Dermis microvascular lymphatic vessel endothelial cell (primary cell): ENCODE measurements at regions not wholly inside any gene's neighbourhood (a gene's known extent, or its start where the extent isn't known, plus 50 kb on each side); places are given as distances from the start of the nearest gene placed in this dataset.

ENCODE experiments used
- DNase-seq, 2 donors: peaks; one replicate each; pipeline versions ENCODE4 v3.0.0 to v3.0.0-alpha.2; 2010; ENCODE audit warnings: low read depth in 2 of 2

DNA sequence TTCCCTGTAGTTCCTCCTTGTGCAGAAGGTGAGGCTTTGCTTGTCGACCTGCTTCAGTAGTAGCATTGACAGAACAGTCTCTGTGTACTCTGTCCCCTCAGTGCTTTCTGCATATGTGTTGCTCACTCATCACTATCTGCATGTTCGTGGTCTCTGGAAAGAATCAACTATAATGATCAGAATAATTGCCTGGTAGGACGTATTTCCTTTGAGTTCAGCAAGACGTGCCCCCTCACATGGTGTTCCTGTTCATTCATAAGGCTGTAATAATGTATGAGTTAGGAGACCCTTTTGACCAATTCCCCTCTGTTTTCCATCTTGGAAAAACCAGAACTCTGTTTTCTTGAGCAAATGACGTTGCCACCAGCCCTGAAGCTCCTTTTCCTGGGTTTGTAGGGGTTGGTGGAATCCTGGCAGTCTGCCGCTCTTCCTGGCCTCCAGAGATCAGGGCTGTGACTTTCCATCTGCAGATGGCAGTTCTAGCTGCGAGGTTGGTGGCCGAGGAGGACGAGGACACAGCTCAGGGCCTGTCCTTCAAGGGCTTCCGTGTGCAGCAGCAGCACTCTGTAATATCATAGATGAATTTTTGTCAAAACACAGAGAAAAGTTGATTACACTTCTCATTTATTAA is 61.9 kb downstream of the EXOSC2 start:
- DNase-seq: peak in 1 of 2 donors; percentile 63

DNA sequence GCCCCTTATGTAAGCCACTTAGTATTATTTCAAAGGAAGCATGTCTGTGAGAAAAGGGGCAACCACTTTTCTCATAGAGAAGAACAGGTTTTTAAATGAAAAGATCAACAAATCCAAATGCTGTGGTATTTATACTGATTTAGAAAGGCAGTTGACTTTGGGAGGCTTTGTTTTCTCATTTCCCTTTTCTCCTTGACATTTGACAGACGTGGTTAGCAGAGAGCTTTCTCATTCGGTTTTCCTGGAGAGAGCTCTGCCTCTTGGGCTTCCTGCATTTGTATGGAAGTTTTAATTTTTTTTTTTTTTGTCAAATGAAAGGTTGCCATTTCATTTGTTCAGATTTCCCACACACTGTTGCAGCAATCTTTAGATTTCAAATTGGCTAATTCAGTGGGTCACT is 62.5 kb downstream of the EXOSC2 start:
- DNase-seq: peak; percentile 5 to 78

DNA sequence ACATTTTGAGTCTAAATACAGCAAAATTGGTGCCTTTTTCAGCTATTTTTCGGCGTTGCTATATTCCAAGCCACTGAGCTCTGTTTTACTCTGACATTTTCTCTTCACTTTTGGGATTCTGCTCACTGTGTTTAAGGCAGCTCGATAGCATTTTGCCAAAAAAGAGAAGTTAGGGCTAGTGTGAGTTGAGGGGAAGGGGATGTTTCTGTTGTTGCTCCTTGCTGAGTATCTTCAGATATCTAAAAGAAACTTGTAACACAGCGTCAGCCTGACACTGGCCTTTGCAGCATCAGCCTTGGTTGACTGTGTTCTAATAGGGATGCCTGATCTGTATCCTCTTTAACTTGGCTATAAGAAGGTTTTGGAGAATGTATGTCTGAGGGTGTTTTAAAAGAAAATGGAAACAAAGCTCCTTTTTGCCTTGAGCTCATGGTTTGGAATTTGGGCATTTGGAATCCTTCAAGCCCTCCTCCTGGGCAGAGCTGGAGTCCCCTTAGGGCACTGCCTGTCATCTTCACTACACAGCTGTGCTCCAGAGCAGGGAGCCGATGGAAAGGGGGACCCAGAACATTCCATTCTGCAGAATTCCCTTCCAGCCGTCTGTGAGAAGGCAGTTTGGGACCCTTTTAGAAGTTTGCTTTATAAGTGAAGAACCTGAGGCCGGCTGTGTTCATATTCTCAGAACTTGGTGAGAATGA is 63.0 kb downstream of the EXOSC2 start:
- DNase-seq: no peak

DNA sequence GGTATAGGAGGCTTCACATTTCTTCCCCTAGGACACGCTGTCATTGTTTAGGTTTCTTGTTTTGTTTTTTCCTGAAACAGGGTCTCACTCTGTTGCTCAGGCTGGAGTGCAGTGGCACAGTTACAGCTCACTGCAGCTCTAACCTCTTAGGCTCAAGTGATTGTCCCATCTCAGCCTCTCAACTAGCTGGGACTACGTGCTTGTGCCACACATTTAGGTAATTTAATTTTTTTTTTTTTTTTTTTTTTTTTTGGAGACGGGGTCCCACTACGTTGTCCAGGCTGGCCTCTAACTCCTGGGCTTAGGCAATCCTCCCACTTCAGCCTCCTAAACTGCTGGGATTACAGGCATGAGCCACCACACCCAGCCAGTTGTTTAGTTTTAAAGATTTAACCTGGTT is 66.2 kb downstream of the EXOSC2 start:
- DNase-seq: no peak

DNA sequence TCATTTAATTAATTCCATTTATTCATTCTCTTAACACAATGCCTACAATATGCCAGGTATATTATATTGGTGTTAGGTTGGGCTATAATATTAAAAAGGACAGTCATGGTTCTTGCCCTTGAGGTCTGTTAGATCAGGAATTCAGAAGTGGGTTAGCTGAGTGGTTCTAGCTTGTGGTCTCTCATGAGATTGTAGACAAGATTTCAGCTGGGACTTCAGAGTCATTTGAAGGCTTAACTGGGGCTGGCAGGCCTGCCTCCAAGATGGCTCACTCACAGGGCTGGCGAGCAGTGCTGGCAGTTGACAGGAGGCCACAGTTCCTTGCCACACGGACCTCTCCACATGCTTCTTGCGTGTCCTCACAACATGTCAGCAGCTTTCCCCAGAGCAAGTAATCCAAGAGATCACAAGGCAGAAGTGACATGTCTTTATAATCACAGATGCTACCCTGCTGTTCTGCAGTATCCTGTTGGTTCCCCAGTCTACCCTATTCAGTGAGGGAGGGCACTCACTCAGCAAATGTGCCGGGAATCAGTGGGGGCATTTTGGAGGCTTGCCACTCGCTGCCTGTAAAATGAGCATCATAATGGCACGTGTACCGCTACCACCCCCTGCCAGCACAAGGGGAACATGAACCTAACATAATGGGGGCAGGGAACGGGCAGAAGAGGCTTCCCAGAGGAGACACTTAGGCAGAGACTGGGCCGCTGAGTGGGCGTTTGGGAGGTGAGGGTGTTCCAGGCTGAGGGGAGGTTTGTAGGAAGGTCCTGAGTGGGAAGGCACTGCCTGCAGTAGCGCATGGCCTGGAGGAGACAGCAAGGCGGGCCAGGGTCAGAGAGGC is 70.0 kb downstream of the EXOSC2 start:
- no peak for DNase-seq

DNA sequence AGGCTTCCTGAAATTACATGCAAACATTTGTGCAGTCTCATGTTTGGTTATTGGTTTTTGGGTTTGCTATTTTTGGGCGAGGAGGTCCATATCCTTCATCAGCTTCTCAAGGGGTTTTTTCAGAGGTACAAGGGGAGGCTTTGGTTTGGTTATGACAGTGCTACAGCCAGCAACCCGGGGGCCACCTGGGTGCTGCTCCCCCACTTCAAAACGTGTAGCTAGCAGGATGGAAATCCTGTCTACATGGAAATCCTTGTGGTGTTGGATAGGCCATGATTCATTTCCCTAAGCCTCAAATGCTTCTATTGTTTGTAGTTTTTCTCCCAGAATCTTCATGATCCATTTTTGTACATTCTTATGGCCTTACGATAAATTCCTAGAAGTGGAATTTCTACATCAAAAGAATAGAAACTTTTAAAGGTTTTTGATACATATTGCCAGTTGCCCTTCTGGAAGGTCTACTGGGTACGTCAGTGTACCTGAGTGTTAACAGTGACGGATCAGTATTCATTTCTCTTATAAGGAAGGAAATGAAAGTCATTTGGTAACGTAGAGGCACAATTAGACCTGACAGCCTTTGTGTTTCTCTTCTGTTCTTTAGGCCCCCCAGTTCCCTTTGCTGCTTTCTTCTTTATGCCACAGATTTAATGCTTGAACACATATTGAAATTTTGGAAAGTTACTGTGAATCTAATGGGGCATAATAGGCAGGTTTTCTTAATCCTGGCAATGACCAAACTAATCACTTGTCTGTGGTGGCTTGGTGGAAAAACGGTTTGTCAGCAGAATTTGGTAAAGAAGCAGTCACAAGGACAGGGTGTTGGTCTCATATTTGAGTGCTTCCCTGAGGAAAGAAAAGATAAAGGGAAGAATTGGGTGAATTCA is 69.7 kb upstream of the ABL1 start:
- DNase-seq: peak; percentile 36 to 81

DNA sequence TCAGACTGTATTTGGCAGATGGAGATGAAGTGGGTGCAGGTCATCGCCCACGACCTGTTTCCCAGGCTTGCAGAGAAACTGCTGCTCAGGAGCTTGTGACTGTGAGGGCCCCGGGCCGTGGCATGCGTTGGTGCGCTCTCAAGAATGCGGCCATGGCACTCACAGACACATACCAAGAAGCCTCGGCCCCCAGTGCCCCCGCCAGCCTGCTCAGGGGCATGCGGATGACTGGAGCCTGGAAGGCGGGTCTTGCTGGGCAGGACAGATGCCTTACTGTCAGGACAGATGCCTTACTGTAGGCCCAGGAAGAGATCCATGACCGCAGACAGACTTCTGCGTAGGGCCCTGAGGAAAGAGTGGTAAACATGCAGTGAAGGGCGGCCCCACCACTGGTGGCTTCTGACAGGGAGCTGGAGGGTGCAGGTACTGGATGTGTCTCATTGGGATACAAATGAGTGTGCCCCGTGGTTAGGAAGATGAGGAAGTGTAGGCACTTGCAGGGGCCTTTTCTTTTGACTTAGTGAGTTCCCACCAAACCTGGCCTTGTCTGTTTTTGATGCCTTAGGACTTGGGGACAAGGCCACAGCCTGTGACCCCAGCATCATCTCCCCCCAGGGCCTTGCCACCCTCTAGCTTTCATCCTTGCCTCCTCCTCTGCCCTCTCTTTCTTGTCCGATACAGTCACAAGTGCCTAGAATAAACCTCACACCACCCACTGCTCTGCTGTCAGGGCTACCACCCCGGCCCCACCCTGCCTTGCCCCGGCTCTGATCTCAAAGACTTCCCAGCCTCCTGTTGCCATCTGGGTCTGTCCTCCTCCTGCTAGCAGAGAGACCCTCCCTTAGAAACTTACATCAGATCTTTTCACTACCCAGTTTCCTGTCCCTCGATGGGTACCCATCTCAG is 68.8 kb upstream of the ABL1 start:
- no peak for DNase-seq

DNA sequence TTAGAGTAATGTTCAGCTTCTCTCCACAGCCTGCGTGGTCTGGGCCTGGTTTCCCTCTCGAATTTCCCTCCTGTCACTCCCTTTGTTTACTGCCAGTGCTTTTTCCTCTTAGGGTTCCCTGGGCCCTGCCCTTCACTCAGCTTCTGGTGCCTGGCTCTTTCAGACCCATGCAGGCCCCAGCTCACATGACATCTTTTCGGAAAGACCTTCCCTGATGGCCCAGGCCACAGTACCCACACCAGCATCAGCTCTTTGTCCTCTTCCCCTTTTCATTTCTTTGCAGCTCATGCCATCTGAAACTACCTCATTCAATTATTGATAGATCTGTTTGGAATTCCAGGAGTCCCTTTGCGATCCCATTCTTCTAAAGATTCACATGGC is 68.1 kb upstream of the ABL1 start:
- no peak for DNase-seq

DNA sequence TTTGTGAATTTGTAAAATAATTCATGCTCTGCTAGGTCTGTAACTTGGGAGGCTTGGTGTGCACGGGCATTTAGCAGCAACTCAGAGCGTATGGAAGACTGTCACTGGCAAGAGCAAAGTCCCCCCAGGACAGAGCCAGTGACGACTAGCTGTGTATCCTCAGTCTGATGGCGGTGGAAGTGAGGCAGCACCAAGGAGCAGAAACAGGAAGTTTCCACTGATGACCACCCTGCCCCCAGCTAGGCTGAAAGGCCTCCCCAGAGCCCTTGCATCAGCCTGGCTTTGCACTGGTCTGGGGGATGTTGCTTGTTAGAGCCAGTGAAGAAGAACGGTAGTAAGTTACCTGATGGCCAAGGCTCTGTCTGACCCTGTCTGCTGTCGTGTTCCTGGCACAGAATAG is 66.8 kb upstream of the ABL1 start:
- peak in 1 of 2 donors; percentile 40 for DNase-seq

DNA sequence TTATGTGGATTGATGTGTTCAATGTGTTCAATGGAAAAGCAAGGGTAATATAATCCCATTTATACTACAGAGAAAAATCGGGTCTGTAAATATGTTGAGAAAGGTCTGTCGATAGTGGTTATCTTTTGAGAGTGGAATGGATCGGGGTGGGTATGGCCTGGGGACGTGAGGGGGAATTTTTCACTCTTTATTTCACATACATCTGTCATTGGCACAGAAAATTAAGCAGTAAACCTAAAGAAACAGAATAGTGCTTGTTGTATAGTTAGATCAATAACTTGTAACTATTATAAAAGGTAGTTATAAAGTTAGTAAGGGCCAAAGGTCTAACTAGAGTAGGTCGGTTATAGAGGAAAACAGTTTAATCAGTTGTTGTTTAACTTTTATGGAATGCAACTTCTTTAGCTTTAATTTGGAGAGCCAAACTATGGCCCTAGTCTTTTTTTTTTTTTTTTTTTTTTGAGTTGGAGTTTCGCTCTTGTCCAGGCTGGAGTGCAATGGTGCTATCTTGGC is 66.1 kb upstream of the ABL1 start:
- no peak for DNase-seq

DNA sequence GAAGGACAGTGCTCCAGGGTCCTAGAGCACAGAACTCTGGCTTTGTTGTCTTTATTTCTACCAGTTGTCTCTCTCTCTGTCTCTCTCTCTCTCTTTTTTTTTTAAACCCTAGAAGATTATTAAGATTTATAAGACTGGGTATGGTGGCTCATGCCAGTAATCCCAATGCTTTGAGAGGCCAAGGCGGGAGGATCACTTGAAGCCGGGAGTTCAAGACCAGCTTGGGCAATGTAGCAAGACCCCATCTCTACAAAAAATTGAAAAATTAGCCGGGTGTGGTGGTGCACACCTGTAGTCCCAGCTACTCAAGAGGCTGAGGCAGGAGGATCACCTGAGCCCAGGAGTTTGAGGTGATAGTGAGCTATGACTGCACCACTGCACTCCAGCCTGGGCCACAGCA is 65.0 kb upstream of the ABL1 start:
- no peak for DNase-seq

DNA sequence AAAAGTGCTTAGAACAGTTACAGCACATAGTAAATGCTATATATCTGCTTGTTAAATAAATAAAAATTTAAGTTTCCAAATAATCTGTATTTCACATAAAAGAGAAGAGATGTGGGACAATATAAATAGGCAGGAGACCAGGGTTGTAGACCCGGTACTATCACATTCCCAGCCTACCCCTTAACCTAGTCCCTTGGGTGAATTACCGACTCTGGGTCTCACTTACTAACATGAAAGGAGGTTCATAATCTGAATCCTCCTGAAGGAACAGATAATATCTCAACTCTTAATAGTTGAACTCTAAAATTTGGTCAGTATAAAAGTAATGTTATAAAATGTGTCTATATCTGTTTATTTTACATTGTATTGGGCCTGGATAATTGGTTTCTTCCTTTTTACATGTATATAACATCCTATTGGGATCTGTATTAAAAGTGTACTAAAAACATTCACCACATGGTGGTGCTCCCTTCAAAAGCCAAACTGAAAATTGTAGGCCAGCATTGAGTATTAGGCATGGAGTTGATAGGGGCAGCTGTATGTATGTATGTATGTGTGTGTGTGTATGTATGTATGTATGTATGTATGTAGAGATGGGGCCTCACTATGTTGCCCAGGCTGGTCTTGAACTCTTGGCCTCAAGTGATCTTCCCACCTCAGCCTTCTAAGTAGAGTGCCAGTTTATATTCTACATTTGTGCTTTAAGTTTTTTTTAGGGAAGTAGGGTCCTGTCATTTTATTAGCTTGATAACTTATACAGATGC is 64.2 kb upstream of the ABL1 start:
- peak; percentile 56 to 77 for DNase-seq

DNA sequence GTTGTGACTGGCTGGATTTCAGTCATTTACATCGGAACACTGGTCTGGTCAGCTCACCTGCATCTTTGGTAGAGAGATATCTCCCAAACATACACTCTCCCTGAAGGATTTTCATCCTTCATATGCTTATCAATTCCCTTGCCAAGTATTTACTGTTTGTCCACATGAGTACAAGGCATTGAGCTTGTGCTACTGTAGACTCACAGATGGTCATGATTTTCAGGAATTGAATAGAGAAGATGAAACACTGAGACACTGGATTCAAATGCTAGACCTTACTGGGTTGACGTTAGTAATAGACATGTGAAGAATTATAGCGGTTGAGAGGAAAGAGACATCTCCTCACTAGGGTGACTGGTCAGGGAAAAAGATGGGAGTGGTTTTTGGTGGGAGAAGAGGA is 62.9 kb upstream of the ABL1 start:
- no peak for DNase-seq

DNA sequence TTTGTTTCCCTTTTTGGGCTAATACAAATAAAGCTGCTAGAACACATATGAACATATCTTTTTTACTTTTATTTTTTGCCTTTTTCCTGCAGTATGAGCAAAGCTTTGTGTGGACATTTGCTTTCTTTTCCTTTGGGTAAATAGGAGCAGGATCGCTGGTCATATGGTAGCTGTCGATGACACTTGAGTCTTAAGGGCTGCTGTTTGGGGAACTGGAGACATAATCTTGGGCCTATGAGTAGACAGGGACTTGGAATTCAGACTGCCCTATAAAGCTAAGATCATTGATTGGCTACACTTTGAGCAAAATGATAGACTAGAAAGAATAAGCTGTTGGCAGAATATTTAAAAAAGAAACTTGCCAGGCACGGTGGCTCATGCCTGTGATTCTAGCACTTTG is 60.9 kb upstream of the ABL1 start:
- no peak for DNase-seq

DNA sequence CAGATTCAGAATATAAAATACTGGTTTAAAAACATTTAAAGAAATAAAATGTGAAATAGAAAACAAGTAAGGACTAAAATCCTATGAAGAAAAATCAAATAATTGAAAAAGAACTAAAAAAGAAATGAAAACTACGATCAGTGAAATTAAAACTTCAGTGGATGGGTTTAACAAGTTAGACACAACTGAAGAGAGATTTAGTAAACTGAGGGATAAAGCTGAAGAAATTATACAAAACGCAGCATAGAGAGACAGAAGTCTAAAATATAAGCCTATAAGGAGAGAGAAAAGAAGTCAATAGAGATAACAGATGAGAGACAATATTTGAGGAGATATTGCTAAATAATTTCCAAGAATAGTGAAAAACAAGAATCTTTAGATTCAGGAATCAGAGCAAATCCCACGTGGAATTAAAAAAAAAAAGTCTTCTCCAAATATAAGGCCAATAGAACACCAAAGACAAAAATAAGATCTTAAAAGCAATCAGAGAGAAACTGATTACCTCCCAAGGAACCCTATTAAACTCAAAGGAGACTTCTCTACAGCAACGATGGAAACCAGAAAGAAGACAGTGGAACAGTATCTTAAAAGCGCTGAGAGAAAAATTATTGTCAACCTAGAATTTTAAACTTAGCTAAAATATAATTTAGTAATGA is 59.6 kb upstream of the ABL1 start:
- DNase-seq: no peak

DNA sequence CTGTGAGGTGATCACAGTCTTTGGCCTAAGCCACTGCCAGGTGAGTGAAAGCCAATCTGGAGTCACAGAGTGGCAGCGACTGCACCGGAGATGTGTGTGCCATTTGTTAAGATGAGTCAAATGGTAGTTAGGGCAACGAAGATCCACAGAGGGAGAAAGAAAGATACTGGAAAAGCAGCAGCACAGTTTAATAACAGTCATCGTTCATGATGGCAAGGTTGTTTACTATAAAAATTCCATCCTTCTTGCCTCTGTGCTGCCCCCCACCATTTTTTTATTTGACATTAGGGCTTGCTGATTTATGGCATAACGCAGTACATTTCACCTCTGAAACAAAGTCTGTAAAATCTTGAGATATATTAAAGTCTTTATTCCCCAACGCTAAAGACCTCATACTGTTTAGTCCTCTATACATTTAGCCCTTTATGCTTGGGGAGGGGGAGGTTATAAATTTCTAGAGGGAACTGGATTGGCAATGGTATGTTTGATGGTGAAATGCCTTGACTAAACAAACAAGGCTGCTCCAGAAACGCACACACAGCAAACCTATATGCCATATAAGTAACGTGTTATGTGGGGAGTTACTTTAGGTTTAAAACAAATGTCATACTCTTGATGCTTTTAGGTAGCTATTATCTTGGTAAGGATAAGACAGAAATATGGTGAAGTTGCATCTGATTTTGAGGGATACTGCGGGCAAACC is 55.8 kb upstream of the ABL1 start:
- no peak for DNase-seq

DNA sequence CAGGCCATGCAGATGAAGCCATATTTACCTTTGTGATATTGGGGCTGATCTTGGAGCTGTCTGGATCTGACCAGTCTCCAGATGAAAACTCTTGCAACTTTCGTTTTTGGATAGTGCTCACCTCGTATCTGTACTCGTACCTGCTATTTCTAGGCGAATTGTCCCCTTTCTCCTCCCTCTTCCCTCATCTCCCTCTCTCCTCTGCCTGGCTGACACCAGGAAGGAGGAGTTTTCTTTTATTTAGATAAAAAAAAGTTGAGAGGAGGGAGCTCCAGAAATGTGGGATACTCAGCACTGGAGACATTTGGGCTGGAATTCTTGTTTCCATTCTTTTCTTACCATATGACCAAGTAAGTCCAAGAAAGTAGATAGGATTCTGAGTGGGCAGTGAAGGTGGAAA is 54.6 kb upstream of the ABL1 start:
- DNase-seq: no peak

DNA sequence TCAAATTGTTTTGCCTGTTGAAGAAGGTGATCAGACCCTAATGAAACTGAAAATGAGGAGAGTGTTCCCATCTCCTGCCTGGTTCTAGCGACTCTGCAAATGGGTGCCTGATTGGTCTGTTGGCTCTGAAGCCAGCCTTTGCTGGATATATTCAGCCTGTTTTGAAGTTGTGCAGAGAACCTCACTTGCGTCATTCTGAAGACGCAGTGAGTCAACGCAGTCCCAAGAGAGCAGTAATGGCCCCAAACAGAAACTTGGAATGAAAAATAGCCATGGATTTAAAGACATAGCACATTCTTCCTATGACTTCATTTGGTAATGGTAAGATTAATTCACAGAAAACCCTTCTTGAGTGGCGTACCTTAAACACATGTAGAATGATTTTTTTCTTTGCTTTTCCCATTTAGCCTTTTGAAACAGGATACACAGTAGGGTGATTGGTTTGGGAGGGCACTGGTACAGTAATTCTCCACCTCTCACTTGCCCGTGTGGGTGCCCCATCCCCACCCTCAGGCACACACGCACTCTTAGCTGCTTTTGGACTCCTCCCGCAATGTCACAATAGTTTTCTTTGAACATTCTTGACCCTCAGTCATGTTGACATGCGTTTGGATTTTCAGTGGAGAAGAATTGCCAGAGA is 54.1 kb upstream of the ABL1 start:
- peak in 1 of 2 donors; percentile 84 for DNase-seq
